Lower lobe of right lung (tissue), 2 donors: ENCODE measurements at regions not wholly inside any gene's neighbourhood (a gene's known extent, or its start where the extent isn't known, plus 50 kb on each side); places are given as distances from the start of the nearest gene placed in this dataset.

Experiments used
- ATAC-seq, 2 donors: fragments of 200-7000 bp; cut with Tn5 transposase; one replicate each; pipeline ENCODE4 v1.9.1; 2020 to 2022; ENCODE audit warnings: mild to moderate bottlenecking in 2 of 2, moderate library complexity in 2 of 2
- DNase-seq: peaks from one replicate; pipeline ENCODE4 v3.0.0-alpha.2; 2020
- H3K27ac ChIP-seq: fragments of 200-600 bp; one replicate; pipeline ENCODE4 v1.8.0; 2022
- H3K27me3 ChIP-seq: fragments of 200-600 bp; one replicate; pipeline ENCODE4 v1.8.0; 2022; ENCODE audit warnings: low read depth
- H3K36me3 ChIP-seq: fragments of 200-600 bp; one replicate; pipeline ENCODE4 v1.8.0; 2022; ENCODE audit warnings: mild to moderate bottlenecking
- H3K4me1 ChIP-seq: fragments of 200-600 bp; one replicate; pipeline ENCODE4 v1.8.0; 2022
- H3K4me3 ChIP-seq: fragments of 200-600 bp; one replicate; pipeline ENCODE4 v1.8.0; 2022; ENCODE audit warnings: mild to moderate bottlenecking
- H3K9me3 ChIP-seq: fragments of 200-600 bp; one replicate; pipeline ENCODE4 v1.8.0; 2022
- intact Hi-C: fragments of 100-400 bp; cut with DNase I; formaldehyde crosslinking; loops from one replicate; pipeline ENCODE4 v1.11.0; 2022
- TF ChIP-seq, protein P1 (sequence below): fragments of 200-600 bp; IDR thresholded peaks from one replicate; pipeline ENCODE4 v1.8.0; 2022; ENCODE audit warnings: antibody characterized with exemption, mild to moderate bottlenecking
- donor health status: DM: no; HTN: yes; CAD: no; lungs with severe emphysema.

DNA sequence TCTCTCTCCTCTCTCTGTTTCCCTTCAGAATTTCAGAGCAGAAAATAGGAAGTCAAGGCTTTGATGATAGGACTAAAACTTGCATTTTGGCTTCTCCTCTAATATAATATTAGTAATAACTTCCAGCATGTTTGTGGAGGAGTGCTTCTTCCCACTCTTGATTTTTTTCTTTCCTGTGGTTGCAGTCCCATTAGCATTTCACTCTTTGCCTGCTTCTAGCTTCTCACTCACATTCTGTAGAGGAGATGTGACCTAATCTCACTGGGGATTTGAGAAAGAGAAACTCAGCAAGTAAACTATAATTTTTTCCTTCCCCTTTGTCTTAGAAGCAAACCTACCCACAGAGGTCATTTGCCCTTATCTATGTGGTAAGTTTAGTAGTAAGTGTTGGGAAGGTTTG is 169.4 kb upstream of the HTR2A start:
- TF ChIP-seq, protein P1, sequence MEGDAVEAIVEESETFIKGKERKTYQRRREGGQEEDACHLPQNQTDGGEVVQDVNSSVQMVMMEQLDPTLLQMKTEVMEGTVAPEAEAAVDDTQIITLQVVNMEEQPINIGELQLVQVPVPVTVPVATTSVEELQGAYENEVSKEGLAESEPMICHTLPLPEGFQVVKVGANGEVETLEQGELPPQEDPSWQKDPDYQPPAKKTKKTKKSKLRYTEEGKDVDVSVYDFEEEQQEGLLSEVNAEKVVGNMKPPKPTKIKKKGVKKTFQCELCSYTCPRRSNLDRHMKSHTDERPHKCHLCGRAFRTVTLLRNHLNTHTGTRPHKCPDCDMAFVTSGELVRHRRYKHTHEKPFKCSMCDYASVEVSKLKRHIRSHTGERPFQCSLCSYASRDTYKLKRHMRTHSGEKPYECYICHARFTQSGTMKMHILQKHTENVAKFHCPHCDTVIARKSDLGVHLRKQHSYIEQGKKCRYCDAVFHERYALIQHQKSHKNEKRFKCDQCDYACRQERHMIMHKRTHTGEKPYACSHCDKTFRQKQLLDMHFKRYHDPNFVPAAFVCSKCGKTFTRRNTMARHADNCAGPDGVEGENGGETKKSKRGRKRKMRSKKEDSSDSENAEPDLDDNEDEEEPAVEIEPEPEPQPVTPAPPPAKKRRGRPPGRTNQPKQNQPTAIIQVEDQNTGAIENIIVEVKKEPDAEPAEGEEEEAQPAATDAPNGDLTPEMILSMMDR, result no peak
- no peak for ATAC-seq
- H3K9me3 ChIP-seq, result peaks cover 6% of the 10 kb centered on the region
- no peaks in the 10 kb centered on the region for H3K4me1 ChIP-seq
- no peaks in the 10 kb centered on the region for H3K36me3 ChIP-seq
- H3K27ac ChIP-seq, result no peak overlapping the region
- intact Hi-C loops, result no loop called here
- H3K27me3 ChIP-seq, result no peaks in the 10 kb centered on the region
- no peak overlapping the region for H3K4me3 ChIP-seq
- no peak for DNase-seq

DNA sequence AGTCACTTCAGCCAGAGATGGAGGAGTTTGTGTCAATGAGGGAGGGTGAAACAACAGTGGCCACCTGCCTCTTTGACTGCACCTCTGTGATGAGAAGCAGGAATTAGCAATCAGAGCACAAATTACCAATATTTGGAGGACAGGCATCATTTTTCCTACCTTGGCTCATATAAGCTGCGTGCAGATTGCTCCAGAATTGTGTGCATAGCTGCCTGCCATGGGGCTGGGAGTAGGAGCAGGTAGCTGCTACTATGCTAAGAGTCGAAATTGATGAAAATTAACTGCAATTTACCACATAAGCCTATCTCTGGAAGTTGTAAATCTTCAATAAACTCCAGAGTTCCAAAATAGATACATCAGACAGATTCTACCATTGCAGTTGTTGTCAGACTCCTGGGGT is 167.5 kb upstream of the HTR2A start:
- intact Hi-C loops, result no loop called here
- H3K27me3 ChIP-seq, result no peaks in the 10 kb centered on the region

DNA sequence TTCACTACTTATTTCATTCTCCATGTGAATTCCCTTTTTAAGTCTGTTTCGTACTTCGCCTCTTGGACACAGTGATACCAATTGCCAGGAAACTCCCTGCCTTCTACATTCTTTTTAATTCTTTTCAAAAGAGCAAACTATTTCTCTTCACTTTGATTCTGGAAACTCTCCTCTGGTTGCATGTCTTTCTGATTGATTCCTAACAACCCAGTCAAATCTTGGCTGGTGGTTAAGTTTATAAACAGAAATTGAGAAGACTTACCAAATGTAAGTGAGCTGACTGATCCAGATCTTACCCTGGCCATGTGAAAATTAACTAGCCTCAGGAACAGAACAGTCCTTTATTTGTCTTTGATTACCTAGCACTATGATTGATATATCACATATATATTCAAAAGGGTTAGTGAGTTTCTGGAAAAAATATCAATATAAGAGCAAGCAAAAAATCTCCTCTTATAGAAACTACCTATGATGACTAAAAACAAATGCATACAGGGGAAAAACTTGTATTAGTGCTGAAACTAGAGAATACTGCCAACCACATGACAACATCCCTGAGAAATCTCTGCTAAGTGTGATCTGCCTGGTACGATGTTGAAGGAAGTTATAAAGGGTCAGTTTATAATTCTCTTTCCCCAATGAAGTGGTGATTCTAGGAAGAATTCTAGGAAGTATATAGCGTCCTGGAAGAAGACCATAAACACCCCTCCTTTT is 152.6 kb upstream of the HTR2A start:
- Histone ChIP-seq H3K36me3 (no peaks in the 10 kb centered on the region), H3K4me1 (no peaks in the 10 kb centered on the region), H3K27ac (no peak overlapping the region), H3K4me3 (no peak overlapping the region), H3K9me3 (no peaks in the 10 kb centered on the region), H3K27me3 (no peaks in the 10 kb centered on the region)
- DNase-seq, result no peak
- ATAC-seq, result no peak
- TF ChIP-seq, protein P1, result no peak
- intact Hi-C loops, result no loop called here

More for the DNA sequence above, 167.5 kb upstream of the HTR2A start:
- DNase-seq (no peak), ATAC-seq (no peak)
- Histone ChIP-seq H3K36me3 (no peaks in the 10 kb centered on the region), H3K27ac (no peak overlapping the region), H3K4me1 (no peaks in the 10 kb centered on the region), H3K4me3 (no peak overlapping the region), H3K9me3 (peaks cover 6% of the 10 kb centered on the region)
- TF ChIP-seq, protein P1, result no peak

DNA sequence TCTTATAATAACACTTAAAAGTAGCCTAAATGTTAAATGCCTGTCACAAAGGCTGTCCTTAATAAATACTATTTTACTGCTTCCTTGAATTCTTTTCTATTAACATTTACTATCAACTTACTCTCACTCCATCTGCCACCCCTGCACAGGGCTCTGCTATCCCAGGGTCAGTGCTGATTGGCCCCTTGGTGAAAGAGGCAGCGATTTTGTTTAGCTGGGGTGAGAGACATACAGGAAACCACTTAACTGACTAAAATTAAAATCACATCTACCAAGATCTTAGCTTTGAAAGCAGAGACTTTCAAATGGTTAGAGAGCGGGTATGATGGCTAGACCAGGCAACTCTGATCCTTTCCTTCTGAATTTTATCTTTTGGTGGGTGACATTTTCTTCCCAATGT is 149.9 kb upstream of the HTR2A start:
- intact Hi-C loops, result no loop called here
- no peak for DNase-seq

DNA sequence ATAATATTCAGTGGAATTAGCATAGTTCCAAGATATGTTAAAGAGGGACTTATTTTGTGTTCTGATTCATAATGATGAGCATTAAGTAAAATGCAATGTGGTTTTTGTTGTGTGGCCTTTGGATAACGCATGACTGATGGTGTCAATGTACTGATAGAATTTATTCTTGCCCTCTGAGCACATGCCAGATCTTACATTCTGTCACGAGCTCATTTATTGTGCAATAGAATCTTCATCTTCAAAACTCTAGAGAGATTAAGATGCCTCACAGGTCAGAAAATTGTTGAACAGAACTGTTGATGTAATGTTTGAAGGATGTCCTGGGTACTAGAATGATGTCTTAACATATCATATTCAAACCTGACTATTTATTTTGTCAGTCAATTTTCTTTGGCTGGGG is 148.0 kb upstream of the HTR2A start:
- Histone ChIP-seq H3K36me3 (no peaks in the 10 kb centered on the region), H3K4me3 (no peak overlapping the region), H3K27ac (no peak overlapping the region), H3K4me1 (no peaks in the 10 kb centered on the region), H3K9me3 (no peaks in the 10 kb centered on the region), H3K27me3 (no peaks in the 10 kb centered on the region)
- ATAC-seq, result no peak
- no peak for DNase-seq
- intact Hi-C loops, result no loop called here
- TF ChIP-seq, protein P1, result no peak

More for the DNA sequence above, 149.9 kb upstream of the HTR2A start:
- no peaks in the 10 kb centered on the region for H3K27me3 ChIP-seq
- no peaks in the 10 kb centered on the region for H3K36me3 ChIP-seq
- H3K4me3 ChIP-seq, result no peak overlapping the region
- no peaks in the 10 kb centered on the region for H3K9me3 ChIP-seq
- TF ChIP-seq, protein P1, result no peak
- no peak for ATAC-seq
- no peaks in the 10 kb centered on the region for H3K4me1 ChIP-seq
- H3K27ac ChIP-seq, result no peak overlapping the region
